Transverse colon (tissue), 4 donors: ENCODE measurements at regions not wholly inside any gene's neighbourhood (a gene's known extent, or its start where the extent isn't known, plus 50 kb on each side); places are given as distances from the start of the nearest gene placed in this dataset.
A peak's percentile ranks its signal among the peaks of the same experiment; 100 is the strongest.
"Not testable (repeated sequence)": the region's sequence is repeated elsewhere in the genome, so short reads cannot be mapped to it uniquely, and the experiment has no call there.

Source experiments
- DNase-seq: peaks from one replicate; pipeline ENCODE4 v3.0.0-alpha.2; 2019
- H3K27ac ChIP-seq, 4 donors: fragments of 200-600 bp; sonication (generic); 2 replicates each; pipeline ENCODE4 v1.5.1; 2016 to 2018; ENCODE audit warnings: inconsistent platforms in 4 of 4
- H3K27me3 ChIP-seq: fragments of 200-600 bp; sonication (generic); 2 replicates; pipeline ENCODE4 v1.5.1; 2017; ENCODE audit warnings: inconsistent platforms
- H3K36me3 ChIP-seq, 4 donors: fragments of 200-600 bp; sonication (generic); 2 replicates each; pipeline ENCODE4 v1.5.1; 2017 to 2019; ENCODE audit warnings: inconsistent platforms in 4 of 4
- H3K4me1 ChIP-seq, 4 donors: fragments of 200-600 bp; sonication (generic); 2 replicates each; pipeline ENCODE4 v1.5.1; 2017 to 2020; ENCODE audit warnings: inconsistent platforms in 4 of 4
- H3K4me3 ChIP-seq, 4 donors: fragments of 200-600 bp; sonication (generic); 1 replicate in 1 of 4; 2 replicates in 3 of 4; pipeline versions ENCODE4 v1.5.1 to v1.6.1; 2017 to 2019; ENCODE audit warnings: inconsistent platforms in 4 of 4
- H3K9me3 ChIP-seq, 2 donors: fragments of 200-600 bp; sonication (generic); 2 replicates each; pipeline ENCODE4 v1.5.1; 2017 to 2019; ENCODE audit warnings: inconsistent platforms in 2 of 2
- CTCF ChIP-seq, 5 experiments: fragments of 200-600 bp in 3 of 5; fragments of 450-650 bp in 2 of 5; sonication (generic) in 3 of 5; IDR thresholded peaks; 1 replicate in 2 of 5; 2 replicates in 3 of 5; pipeline ENCODE4 v1.5.1; 2016 to 2017; ENCODE audit warnings: antibody characterized with exemption in 5 of 5, inconsistent platforms in 3 of 5, mild to moderate bottlenecking in 2 of 5, moderate library complexity in 1 of 5
- EP300 ChIP-seq: sonication (generic); formaldehyde crosslinking; IDR thresholded peaks from one replicate; pipeline ENCODE4 v1.6.1; 2017; ENCODE audit warnings: antibody characterized with exemption, low read depth
- POLR2A ChIP-seq: fragments of 450-650 bp; IDR thresholded peaks from one replicate; pipeline ENCODE4 v1.6.1; 2016; ENCODE audit warnings: antibody characterized with exemption, mild to moderate bottlenecking, moderate library complexity
- POLR2AphosphoS5 ChIP-seq, 3 donors: sonication (generic); formaldehyde crosslinking; IDR thresholded peaks; one replicate each; pipeline ENCODE4 v1.6.1; 2016; ENCODE audit warnings: antibody characterized with exemption in 3 of 3
- WGBS, 2 donors: methylation state at CpG; one replicate each; pipeline ENCODE4 v1.1.5; 2018; ENCODE audit warnings: low coverage in 1 of 2; 5-methylcytosine and 5-hydroxymethylcytosine counted together
- in situ Hi-C, 4 donors: fragments of 200-750 bp; cut with MboI; loops; one replicate each; pipeline versions ENCODE4 v1.15.0 to v1.15.1; 2017; ENCODE audit warnings: low sequenced_read_pairs in 3 of 4, low pct_ligation_motif_present in 1 of 4, low pct_unique_long_range_greater_than_20kb in 1 of 4
- intact Hi-C: fragments of 100-400 bp; cut with DNase I; formaldehyde crosslinking; loops from one replicate; pipeline ENCODE4 v1.15.1; 2023; ENCODE audit warnings: low total_unique reads

- DNase-seq, result no peak
- Histone ChIP-seq H3K4me1 (no peaks in the 10 kb centered on the region), H3K4me3 (no peak overlapping the region), H3K36me3 (no peaks in the 10 kb centered on the region), H3K27ac (no peak overlapping the region), H3K9me3 (no peaks in the 10 kb centered on the region), H3K27me3 (no peaks in the 10 kb centered on the region)
- intact Hi-C loops, result no loop called here
- in situ Hi-C loops, result no loop called here
- WGBS, 2 donors, result 31 to 47% methylated on average over 2 of the region's 2 CpGs
- TF ChIP-seq POLR2A (no peak), POLR2AphosphoS5 (IDR thresholded peaks at IDR 0.05) (no peak), CTCF (IDR thresholded peaks at IDR 0.05) (no peak), EP300 (no peak)
Observed at GRCh38 chr2:193153576-193153975, 958.8 kb upstream of the TMEFF2 start.

GRCh38 chr2:193142467-193142866, 947.7 kb upstream of the TMEFF2 start:
- DNase-seq, intact Hi-C loops, H3K4me1 ChIP-seq, H3K36me3 ChIP-seq, H3K4me3 ChIP-seq, in situ Hi-C loops, H3K9me3 ChIP-seq, H3K27me3 ChIP-seq, H3K27ac ChIP-seq: not testable (repeated sequence)
- 54% methylated on average over 5 of the region's 5 CpGs; no CpG with 5 or more reads in 1 of the 2 donors for WGBS, 2 donors

- no peak overlapping the region for H3K27ac ChIP-seq
- in situ Hi-C loops, result no loop called here
- H3K4me1 ChIP-seq, result no peaks in the 10 kb centered on the region
- no peaks in the 10 kb centered on the region for H3K9me3 ChIP-seq
- no peaks in the 10 kb centered on the region for H3K27me3 ChIP-seq
- H3K4me3 ChIP-seq, result no peak overlapping the region
- intact Hi-C loops, result no loop called here
- H3K36me3 ChIP-seq, result no peaks in the 10 kb centered on the region
- TF ChIP-seq POLR2AphosphoS5 (IDR thresholded peaks at IDR 0.05), result no peak
- TF ChIP-seq CTCF (IDR thresholded peaks at IDR 0.05), result no peak
- no peak for TF ChIP-seq EP300
- no peak for DNase-seq
Observed at GRCh38 chr2:193141998-193142397, 947.3 kb upstream of the TMEFF2 start.

- H3K27ac ChIP-seq, intact Hi-C loops, in situ Hi-C loops, DNase-seq, H3K27me3 ChIP-seq, H3K36me3 ChIP-seq, H3K4me3 ChIP-seq, H3K9me3 ChIP-seq, H3K4me1 ChIP-seq: not testable (repeated sequence)
- WGBS, 2 donors, result 91 to 100% methylated on average over 1 of the region's 1 CpG
Observed at GRCh38 chr2:193140895-193141294, 946.2 kb upstream of the TMEFF2 start.

GRCh38 chr2:193124815-193125214, 930.1 kb upstream of the TMEFF2 start:
- in situ Hi-C loops (no loop called here), intact Hi-C loops (no loop called here)
- Histone ChIP-seq H3K4me3 (no peak overlapping the region), H3K9me3 (no peaks in the 10 kb centered on the region), H3K4me1 (peaks cover 0 to 10% (median 2%) of the 10 kb centered on the region in 4 donors), H3K27ac (peak overlapping the region in 2 of 4 donors; percentile 24 to 28), H3K36me3 (no peaks in the 10 kb centered on the region), H3K27me3 (no peaks in the 10 kb centered on the region)
- TF ChIP-seq CTCF (IDR thresholded peaks at IDR 0.05), result no peak
- no peak for TF ChIP-seq POLR2A
- TF ChIP-seq POLR2AphosphoS5 (IDR thresholded peaks at IDR 0.05), result peak in 1 of 3 donors; percentile 35
- TF ChIP-seq EP300, result peak; percentile 10
- DNase-seq, result no peak
